Retinal pigment epithelial cell (primary cell): ENCODE measurements at regions not wholly inside any gene's neighbourhood (a gene's known extent, or its start where the extent isn't known, plus 50 kb on each side); places are given as distances from the start of the nearest gene placed in this dataset.

Source experiments
- DNase-seq: peaks from one replicate; pipeline ENCODE4 v3.0.0-alpha.2; 2010; ENCODE audit warnings: low read depth
- H3K4me3 ChIP-seq: 2 replicates; pipeline ENCODE4 v1.5.1; 2011; ENCODE audit warnings: mild to moderate bottlenecking, low read length, control low read depth, moderate library complexity
- CTCF ChIP-seq: conservative IDR thresholded peaks from 2 replicates; pipeline ENCODE4 v1.5.1; 2011; ENCODE audit warnings: low read depth, low read length, control low read depth, inconsistent platforms

GRCh38 chr12:76649099-76649498, 89.5 kb upstream of the OSBPL8 start:
- no peak overlapping the region for H3K4me3 ChIP-seq
- TF ChIP-seq CTCF: no peak
- no peak for DNase-seq

DNA sequence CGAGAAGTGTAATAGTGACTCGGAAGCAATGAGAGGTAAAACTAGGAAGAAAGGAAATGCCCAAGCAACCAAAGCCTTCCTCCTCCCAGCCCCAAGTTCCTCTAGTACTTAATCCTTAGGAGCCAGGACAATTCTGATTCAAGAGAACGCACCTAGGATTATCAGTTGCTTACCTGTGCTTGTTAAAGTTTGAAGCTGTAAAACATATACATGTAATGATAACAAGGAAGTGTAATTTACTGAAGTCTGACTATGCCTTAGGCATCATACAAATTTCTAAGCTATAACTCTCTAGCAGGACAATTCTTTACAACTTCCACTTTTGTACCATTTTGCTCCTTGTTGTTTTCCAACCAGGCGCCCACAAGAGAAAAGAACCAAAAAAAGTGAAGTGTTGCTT, 92.8 kb upstream of the OSBPL8 start:
- no peak overlapping the region for H3K4me3 ChIP-seq
- no peak for DNase-seq
- TF ChIP-seq CTCF: no peak

DNA sequence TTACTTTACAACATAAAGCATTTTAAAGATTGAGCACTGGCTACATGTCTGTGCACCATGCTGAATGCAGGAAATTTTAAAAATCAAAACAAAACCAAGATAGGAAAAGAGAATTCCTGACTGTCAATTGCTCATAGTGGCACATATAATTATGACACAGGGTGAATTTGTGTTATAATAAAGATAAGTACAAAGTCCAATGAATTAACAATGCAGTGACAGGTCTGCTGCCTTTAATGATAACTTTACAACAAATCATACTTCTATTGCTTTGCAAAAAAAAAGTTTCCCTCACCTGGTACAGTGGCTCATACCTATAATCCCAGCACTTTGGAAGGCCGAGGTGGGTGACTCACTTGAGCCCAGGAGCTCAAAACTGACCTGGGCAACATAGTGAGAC, 93.8 kb upstream of the OSBPL8 start:
- no peak for TF ChIP-seq CTCF
- DNase-seq: no peak

GRCh38 chr12:76664731-76665130, 99.2 kb upstream of the ZDHHC17 start:
- DNase-seq: no peak
- TF ChIP-seq CTCF: no peak
- H3K4me3 ChIP-seq: no peak overlapping the region

More for the DNA sequence above, 93.8 kb upstream of the OSBPL8 start:
- no peak overlapping the region for H3K4me3 ChIP-seq

GRCh38 chr12:76666290-76666835, 97.6 kb upstream of the ZDHHC17 start:
- no peak for DNase-seq
- H3K4me3 ChIP-seq: no peak overlapping the region
- TF ChIP-seq CTCF: no peak

DNA sequence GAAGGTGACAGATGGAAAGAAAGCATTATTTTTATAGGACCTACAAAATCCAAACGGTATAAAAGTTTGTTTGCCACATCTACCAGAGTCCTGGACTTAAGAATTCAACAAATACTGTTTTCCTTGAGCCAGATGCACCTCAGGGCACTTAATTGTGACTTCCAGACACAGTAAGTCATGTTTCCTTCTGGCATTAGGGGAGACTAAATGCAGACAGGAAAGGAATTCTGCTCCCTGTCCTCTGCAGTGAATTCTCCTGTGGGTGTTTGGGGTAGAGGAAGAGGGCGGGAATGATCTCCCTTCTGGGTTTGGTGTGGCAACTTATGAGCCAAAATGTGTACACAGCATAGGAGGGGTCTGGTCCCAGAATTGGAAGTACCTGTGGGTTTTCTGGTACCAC, 93.9 kb upstream of the ZDHHC17 start:
- no peak for TF ChIP-seq CTCF
- DNase-seq: no peak
- H3K4me3 ChIP-seq: no peak overlapping the region

DNA sequence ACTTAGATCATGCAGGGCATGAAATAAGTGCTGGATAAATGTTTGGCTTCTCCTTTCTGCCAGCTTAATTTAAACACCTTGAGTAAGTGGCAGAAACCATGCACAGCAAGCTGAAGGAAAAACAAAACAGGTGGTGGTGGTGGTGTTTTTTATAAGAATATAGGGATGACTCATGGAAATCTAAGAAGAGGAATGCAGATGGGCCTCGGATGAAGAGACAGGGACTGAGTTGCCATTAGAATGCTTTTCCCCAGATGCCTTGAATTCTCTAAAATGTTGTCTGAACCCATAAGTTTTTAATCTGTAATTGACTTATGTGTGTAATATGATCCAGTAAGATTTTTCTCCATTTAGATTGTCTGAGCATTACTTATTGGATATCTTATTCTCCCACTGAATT, 93.1 kb upstream of the ZDHHC17 start:
- TF ChIP-seq CTCF: no peak
- no peak for DNase-seq

More for the DNA sequence above, 93.1 kb upstream of the ZDHHC17 start:
- H3K4me3 ChIP-seq: no peak overlapping the region
